Erythroblast (primary cell): ENCODE measurements at regions not wholly inside any gene's neighbourhood (a gene's known extent, or its start where the extent isn't known, plus 50 kb on each side); places are given as distances from the start of the nearest gene placed in this dataset.

Experiments used
- GATA1 ChIP-seq: IDR thresholded peaks from 2 replicates; pipeline ENCODE4 v1.6.1; 2011; ENCODE audit warnings: low read depth, mild to moderate bottlenecking, control low read depth, low read length, moderate library complexity
- POLR2A ChIP-seq: IDR thresholded peaks from 2 replicates; pipeline ENCODE4 v1.6.1; 2011; ENCODE audit warnings: mild to moderate bottlenecking, low read length

DNA sequence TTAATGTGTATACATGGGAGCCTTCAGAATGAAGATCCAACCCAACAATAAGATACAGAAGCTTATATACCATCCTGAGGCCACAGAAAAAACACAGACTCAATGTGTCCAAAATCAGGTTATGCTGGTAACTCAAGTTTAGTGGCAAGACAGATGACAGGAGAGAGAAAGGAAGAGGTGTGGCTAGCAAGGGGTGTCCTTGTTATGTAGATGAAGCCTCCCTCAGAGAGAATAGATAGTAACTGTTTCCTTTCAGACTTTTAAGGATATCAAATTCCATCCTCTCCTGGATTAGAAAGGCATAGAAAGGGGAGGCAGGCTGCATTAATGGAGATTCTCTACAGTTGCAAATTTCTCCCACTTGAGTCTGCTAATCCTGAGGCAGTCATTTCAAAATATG, 447.4 kb downstream of the GABRB3 start:
- TF ChIP-seq POLR2A (no peak), GATA1 (no peak)
